Parathyroid adenoma (tissue), 2 donors: ENCODE measurements at regions not wholly inside any gene's neighbourhood (a gene's known extent, or its start where the extent isn't known, plus 50 kb on each side); places are given as distances from the start of the nearest gene placed in this dataset.

Experiments used
- H2AFZ ChIP-seq: fragments of 300-600 bp; sonication (generic); one replicate; pipeline ENCODE4 v1.7.0; 2017; ENCODE audit warnings: antibody characterized with exemption, mild to moderate bottlenecking
- H3K27ac ChIP-seq: fragments of 300-600 bp; sonication (generic); one replicate; pipeline ENCODE4 v1.7.0; 2017
- H3K27me3 ChIP-seq: fragments of 300-600 bp; sonication (generic); one replicate; pipeline ENCODE4 v1.7.0; 2017; ENCODE audit warnings: low read length; ENCODE audit not compliant: control insufficient read depth, insufficient read depth
- H3K36me3 ChIP-seq: fragments of 300-600 bp; sonication (generic); one replicate; pipeline ENCODE4 v1.7.0; 2017; ENCODE audit warnings: low read length; ENCODE audit not compliant: control insufficient read depth, insufficient read depth
- H3K4me1 ChIP-seq: fragments of 300-600 bp; sonication (generic); one replicate; pipeline ENCODE4 v1.7.0; 2017; ENCODE audit warnings: control low read depth
- H3K4me2 ChIP-seq: fragments of 300-600 bp; sonication (generic); one replicate; pipeline ENCODE4 v1.7.0; 2017; ENCODE audit warnings: low read length
- H3K4me3 ChIP-seq: fragments of 300-600 bp; sonication (generic); one replicate; pipeline ENCODE4 v1.7.0; 2017; ENCODE audit warnings: low read depth, low read length
- H3K79me2 ChIP-seq: fragments of 300-600 bp; sonication (generic); one replicate; pipeline ENCODE4 v1.7.0; 2017; ENCODE audit warnings: control low read depth
- H3K9ac ChIP-seq: fragments of 300-600 bp; sonication (generic); one replicate; pipeline ENCODE4 v1.7.0; 2017; ENCODE audit warnings: mild to moderate bottlenecking
- H3K9me3 ChIP-seq: fragments of 300-600 bp; sonication (generic); one replicate; pipeline ENCODE4 v1.7.0; 2017; ENCODE audit warnings: low read length; ENCODE audit not compliant: control insufficient read depth
- TF ChIP-seq, protein P1 (sequence below): fragments of 300-600 bp; sonication (generic); IDR thresholded peaks from one replicate; pipeline ENCODE4 v1.7.0; 2017; ENCODE audit warnings: antibody characterized with exemption, mild to moderate bottlenecking
- donor health status: primary hyperparathyroidism.

DNA sequence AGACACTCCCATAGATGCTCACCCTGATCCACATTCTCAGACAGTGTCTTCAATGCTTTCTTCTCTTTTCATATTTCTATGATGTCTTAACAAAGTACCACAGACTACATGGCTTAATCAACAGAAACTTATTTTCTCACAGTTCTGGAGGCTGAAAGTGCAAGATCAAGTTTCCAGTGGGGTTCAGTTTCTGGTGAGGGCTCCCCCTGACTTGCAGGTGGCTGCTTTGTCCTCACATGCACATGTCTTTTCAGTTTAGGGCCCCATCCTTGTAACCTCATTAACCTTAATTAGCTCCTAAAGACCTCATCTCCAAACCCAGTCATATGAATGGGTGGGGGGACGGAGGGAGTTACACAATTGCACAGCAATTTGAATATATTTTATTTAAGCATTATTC, 335.8 kb downstream of the AASDHPPT start:
- Histone ChIP-seq H3K4me2 (no peak overlapping the region), H3K9me3 (no peaks in the 10 kb centered on the region), H3K4me1 (no peaks in the 10 kb centered on the region), H3K4me3 (no peak overlapping the region), H3K9ac (no peak overlapping the region), H3K36me3 (no peaks in the 10 kb centered on the region), H3K79me2 (no peaks in the 10 kb centered on the region), H3K27ac (no peak overlapping the region), H2AFZ (no peak overlapping the region), H3K27me3 (no peaks in the 10 kb centered on the region)
- TF ChIP-seq, protein P1, sequence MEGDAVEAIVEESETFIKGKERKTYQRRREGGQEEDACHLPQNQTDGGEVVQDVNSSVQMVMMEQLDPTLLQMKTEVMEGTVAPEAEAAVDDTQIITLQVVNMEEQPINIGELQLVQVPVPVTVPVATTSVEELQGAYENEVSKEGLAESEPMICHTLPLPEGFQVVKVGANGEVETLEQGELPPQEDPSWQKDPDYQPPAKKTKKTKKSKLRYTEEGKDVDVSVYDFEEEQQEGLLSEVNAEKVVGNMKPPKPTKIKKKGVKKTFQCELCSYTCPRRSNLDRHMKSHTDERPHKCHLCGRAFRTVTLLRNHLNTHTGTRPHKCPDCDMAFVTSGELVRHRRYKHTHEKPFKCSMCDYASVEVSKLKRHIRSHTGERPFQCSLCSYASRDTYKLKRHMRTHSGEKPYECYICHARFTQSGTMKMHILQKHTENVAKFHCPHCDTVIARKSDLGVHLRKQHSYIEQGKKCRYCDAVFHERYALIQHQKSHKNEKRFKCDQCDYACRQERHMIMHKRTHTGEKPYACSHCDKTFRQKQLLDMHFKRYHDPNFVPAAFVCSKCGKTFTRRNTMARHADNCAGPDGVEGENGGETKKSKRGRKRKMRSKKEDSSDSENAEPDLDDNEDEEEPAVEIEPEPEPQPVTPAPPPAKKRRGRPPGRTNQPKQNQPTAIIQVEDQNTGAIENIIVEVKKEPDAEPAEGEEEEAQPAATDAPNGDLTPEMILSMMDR = no peak

DNA sequence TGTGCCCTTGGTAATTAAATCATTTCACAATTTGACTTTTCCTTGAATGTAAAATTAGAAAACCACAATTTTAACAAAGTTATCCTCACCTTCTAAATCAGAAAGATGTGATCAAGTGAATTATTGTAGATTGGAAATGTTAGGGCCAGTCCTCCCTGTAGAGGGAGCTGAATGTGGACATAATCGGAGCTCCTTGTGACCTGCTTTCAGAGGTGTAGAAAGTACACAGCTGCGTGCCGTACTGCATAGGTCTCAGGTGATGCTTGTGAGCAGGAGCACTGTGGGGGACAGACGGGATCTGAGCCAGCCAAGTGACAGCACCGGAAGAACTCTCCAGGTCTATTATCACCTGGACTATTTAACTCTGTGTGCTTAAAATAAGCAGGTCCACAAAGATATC, 338.0 kb downstream of the AASDHPPT start:
- Histone ChIP-seq H3K9ac (no peak overlapping the region), H2AFZ (no peak overlapping the region), H3K4me3 (no peak overlapping the region), H3K4me1 (no peaks in the 10 kb centered on the region), H3K9me3 (no peaks in the 10 kb centered on the region), H3K27me3 (no peaks in the 10 kb centered on the region), H3K79me2 (no peaks in the 10 kb centered on the region), H3K36me3 (no peaks in the 10 kb centered on the region), H3K27ac (no peak overlapping the region), H3K4me2 (no peak overlapping the region)
- TF ChIP-seq, protein P1 = peak; percentile 20

GRCh38 chr11:106418791-106419190, 341.3 kb downstream of the AASDHPPT start:
- Histone ChIP-seq H3K9ac (no peak overlapping the region), H3K36me3 (no peaks in the 10 kb centered on the region), H3K4me2 (no peak overlapping the region), H3K9me3 (no peaks in the 10 kb centered on the region), H3K79me2 (no peaks in the 10 kb centered on the region), H3K4me3 (no peak overlapping the region), H2AFZ (no peak overlapping the region), H3K4me1 (no peaks in the 10 kb centered on the region), H3K27me3 (no peaks in the 10 kb centered on the region), H3K27ac (no peak overlapping the region)
- TF ChIP-seq, protein P1 = no peak

DNA sequence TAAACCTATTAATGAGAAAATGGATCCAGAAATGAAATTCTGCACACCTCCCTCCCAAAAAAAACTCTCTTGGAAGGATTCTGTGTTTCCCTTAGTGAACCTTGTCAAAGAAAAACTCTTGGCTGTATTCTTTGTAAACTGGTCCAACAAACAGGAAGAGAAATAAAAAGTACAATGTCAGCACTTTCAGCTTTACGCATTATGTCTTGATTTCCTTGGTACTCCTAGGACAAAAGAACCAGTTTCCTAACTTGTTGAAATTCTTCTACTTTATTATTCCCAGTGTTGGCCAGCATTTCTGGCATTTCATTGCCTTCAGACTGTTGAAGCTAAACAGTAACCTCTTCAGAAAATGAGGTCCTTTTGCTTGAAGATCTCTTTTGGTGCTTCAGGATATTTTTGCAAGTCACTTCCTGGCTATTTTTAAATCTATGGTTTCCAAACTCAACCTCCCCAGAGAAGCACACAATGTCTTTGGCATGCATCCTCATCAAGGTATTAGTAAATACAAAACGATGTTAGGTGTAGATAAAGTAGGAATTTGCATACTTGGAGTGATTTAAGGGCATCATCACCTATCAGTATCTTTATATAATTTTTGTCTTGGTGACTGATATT, 342.7 kb downstream of the AASDHPPT start:
- Histone ChIP-seq H3K36me3 (no peaks in the 10 kb centered on the region), H3K9ac (no peak overlapping the region), H3K27ac (no peak overlapping the region), H3K4me3 (no peak overlapping the region), H3K27me3 (no peaks in the 10 kb centered on the region), H3K4me1 (no peaks in the 10 kb centered on the region), H3K4me2 (no peak overlapping the region), H3K9me3 (no peaks in the 10 kb centered on the region), H3K79me2 (no peaks in the 10 kb centered on the region), H2AFZ (no peak overlapping the region)
- TF ChIP-seq, protein P1 = no peak

GRCh38 chr11:106420686-106421085, 343.2 kb downstream of the AASDHPPT start:
- TF ChIP-seq, protein P1 = no peak
- Histone ChIP-seq H3K9me3 (no peaks in the 10 kb centered on the region), H3K4me3 (no peak overlapping the region)

More at GRCh38 chr11:106420686-106421085, 343.2 kb downstream of the AASDHPPT start:
- no peaks in the 10 kb centered on the region for H3K4me1 ChIP-seq
- H3K79me2 ChIP-seq = no peaks in the 10 kb centered on the region
- H3K9ac ChIP-seq = no peak overlapping the region
- H2AFZ ChIP-seq = no peak overlapping the region
- no peak overlapping the region for H3K4me2 ChIP-seq
- H3K27me3 ChIP-seq = no peaks in the 10 kb centered on the region
- H3K27ac ChIP-seq = no peak overlapping the region
- no peaks in the 10 kb centered on the region for H3K36me3 ChIP-seq
